ENCODE measurements at regions not wholly inside any gene's neighbourhood (a gene's known extent, or its start where the extent isn't known, plus 50 kb on each side); places are given as distances from the start of the nearest gene placed in this dataset.

DNA sequence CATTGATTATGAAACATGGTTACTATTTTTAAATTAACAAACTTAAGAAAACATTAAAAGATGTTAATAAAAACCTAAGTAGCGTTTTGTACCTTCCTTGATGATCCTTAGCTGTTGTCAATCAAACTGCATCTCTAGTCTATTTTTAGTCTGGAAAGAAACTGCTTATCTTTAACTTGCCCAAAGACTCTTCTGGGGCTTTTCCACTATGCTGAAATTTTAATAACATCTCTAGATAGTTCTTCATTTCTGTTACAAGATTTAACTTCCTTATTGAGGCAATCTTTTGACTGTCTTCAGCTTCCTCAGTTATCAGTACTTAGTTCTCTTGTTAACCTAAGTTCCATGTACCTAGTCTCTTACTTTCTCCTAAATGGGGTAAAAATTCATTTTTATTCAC lies 135.9 kb upstream of the HMCN1 start:
- H3K4me2 ChIP-seq (ENCODE audit: low read depth, low read length): no peak overlapping the region
- H3K4ac ChIP-seq (ENCODE audit: low read depth, low read length): no peak overlapping the region
- dilution Hi-C loops (cut with HindIII; ENCODE audit: low sequenced_read_pairs, unreplicated experiment): no loop called here
- H3K9ac ChIP-seq (ENCODE audit: low read depth, low read length): no peak overlapping the region
- DNase-seq (no peak), ATAC-seq (ENCODE audit: low read depth) (no peak)
- no peak overlapping the region for H3K14ac ChIP-seq (replicated peaks; ENCODE audit: low read depth, low read length)
- BruUV-seq (replicated peaks): no TSS peak
- 60% methylated on average over 1 of the region's 1 CpG; no CpG with 5 or more reads in 1 of the 2 experiments for WGBS, 2 experiments (ENCODE audit: extremely low coverage in 2 of 2, insufficient read length in 1 of 2)
- H3K79me1 ChIP-seq (ENCODE audit: low read depth in 1 of 2, low read length in 2 of 2): no peaks in the 10 kb centered on the region
- intact Hi-C loops (cut with micrococcal nuclease): no loop called here
- TF ChIP-seq, protein P1, sequence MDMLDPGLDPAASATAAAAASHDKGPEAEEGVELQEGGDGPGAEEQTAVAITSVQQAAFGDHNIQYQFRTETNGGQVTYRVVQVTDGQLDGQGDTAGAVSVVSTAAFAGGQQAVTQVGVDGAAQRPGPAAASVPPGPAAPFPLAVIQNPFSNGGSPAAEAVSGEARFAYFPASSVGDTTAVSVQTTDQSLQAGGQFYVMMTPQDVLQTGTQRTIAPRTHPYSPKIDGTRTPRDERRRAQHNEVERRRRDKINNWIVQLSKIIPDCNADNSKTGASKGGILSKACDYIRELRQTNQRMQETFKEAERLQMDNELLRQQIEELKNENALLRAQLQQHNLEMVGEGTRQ (IDR thresholded peaks at IDR 0.05; ENCODE audit: low read depth, low read length): no peak
- TF ChIP-seq RCOR1 (IDR thresholded peaks at IDR 0.05; ENCODE audit: insufficient replicate concordance, low read length): no peak
- TF ChIP-seq BHLHE40 (IDR thresholded peaks at IDR 0.05; ENCODE audit: low read depth, low read length): no peak
- no peak for TF ChIP-seq MXI1 (IDR thresholded peaks at IDR 0.05; ENCODE audit: borderline replicate concordance, low read depth, low read length)
- no peak for TF ChIP-seq CEBPB (IDR thresholded peaks at IDR 0.05; ENCODE audit: low read depth, low read length)
- H3K27ac ChIP-seq (ENCODE audit: insufficient read depth, low read length): no peak overlapping the region
- no peak overlapping the region for H4K8ac ChIP-seq (ENCODE audit: low read depth in 2 of 2, low read length in 2 of 2)
- H2AK9ac ChIP-seq (replicated peaks; ENCODE audit: low read depth, low read length, poor library complexity): no peak overlapping the region
- H3K27me3 ChIP-seq (ENCODE audit: control insufficient read depth, insufficient read depth, low read length): no peaks in the 10 kb centered on the region
- no peak overlapping the region for H4K91ac ChIP-seq (ENCODE audit: insufficient read depth, low read depth, low read length)
- H3K23ac ChIP-seq (ENCODE audit: low read depth, low read length): no peak overlapping the region
- H2BK20ac ChIP-seq (ENCODE audit: low read depth, low read length): no peak overlapping the region
- no peaks in the 10 kb centered on the region for H3K4me1 ChIP-seq (ENCODE audit: control insufficient read depth, insufficient read depth, low read length)
- H2BK15ac ChIP-seq (ENCODE audit: low read depth, low read length): no peak overlapping the region
- no peaks in the 10 kb centered on the region for H4K20me1 ChIP-seq (ENCODE audit: insufficient read depth, low read length)
- H2AK5ac ChIP-seq (ENCODE audit: low read depth, low read length): no peak overlapping the region
- H2AFZ ChIP-seq (replicated peaks; ENCODE audit: low read length, poor library complexity): no peak overlapping the region
- H3K4me3 ChIP-seq (ENCODE audit: insufficient read depth, low read depth, low read length): no peak overlapping the region
- no peak overlapping the region for H2BK5ac ChIP-seq (ENCODE audit: low read depth, low read length, poor library complexity, severe bottlenecking)
- ChIA-PET POLR2A (ENCODE audit: unreplicated experiment) (no interaction called here), CTCF (no interaction called here)
- in situ Hi-C loops (cut with MboI; ENCODE audit: low sequenced_read_pairs): no loop called here
- no peaks in the 10 kb centered on the region for H3K9me1 ChIP-seq (ENCODE audit: insufficient read depth, low read length)
- no peaks in the 10 kb centered on the region for H3K36me3 ChIP-seq (ENCODE audit: control insufficient read depth, insufficient read depth, low read length)
- no peak overlapping the region for H3K18ac ChIP-seq (ENCODE audit: low read depth, low read length)
- no peak overlapping the region for H4K5ac ChIP-seq (ENCODE audit: low read depth, low read length)
- no peaks in the 10 kb centered on the region for H3K9me3 ChIP-seq (ENCODE audit: control insufficient read depth, insufficient read depth, low read length)
- no peak overlapping the region for H3K56ac ChIP-seq (ENCODE audit: extremely low read depth, insufficient read depth, low read length)
- H2BK120ac ChIP-seq (ENCODE audit: low read depth, low read length): no peak overlapping the region

All from IMR-90 (cell line).